Peyer's patch (tissue), 4 donors: ENCODE measurements at regions not wholly inside any gene's neighbourhood (a gene's known extent, or its start where the extent isn't known, plus 50 kb on each side); places are given as distances from the start of the nearest gene placed in this dataset.

ENCODE experiments used
- CTCF ChIP-seq, 6 experiments: fragments of 450-650 bp in 4 of 6; fragments of 200-600 bp in 2 of 6; sonication (generic) in 1 of 6; IDR thresholded peaks; one replicate each; pipeline ENCODE4 v1.5.1; 2017 to 2019; ENCODE audit warnings: antibody characterized with exemption in 6 of 6, mild to moderate bottlenecking in 3 of 6, moderate library complexity in 1 of 6
- POLR2A ChIP-seq, 2 donors: fragments of 450-650 bp; IDR thresholded peaks; one replicate each; pipeline ENCODE4 v1.5.1; 2017; ENCODE audit warnings: antibody characterized with exemption in 2 of 2, mild to moderate bottlenecking in 2 of 2, moderate library complexity in 2 of 2

GRCh38 chr12:105954951-105955931 lies 183.5 kb downstream of the NUAK1 start:
- TF ChIP-seq CTCF (IDR thresholded peaks at IDR 0.05) = no peak
- TF ChIP-seq POLR2A (IDR thresholded peaks at IDR 0.05) = no peak
